ENCODE measurements at regions not wholly inside any gene's neighbourhood (a gene's known extent, or its start where the extent isn't known, plus 50 kb on each side); places are given as distances from the start of the nearest gene placed in this dataset.

- no peak for DNase-seq (ENCODE audit: extremely low read depth, low read depth)
- TF ChIP-seq CTCF (IDR thresholded peaks at IDR 0.05; ENCODE audit: low read depth, low read length, missing control alignments), result no peak
- H3K4me3 ChIP-seq (replicated peaks; ENCODE audit: low read depth, low read length), result no peak overlapping the region
These were observed 347.9 kb upstream of the STAC start for GRCh38 chr3:36032180-36033047.

GRCh38 chr3:36058404-36059030, 321.8 kb upstream of the STAC start:
- no peak for TF ChIP-seq CTCF (IDR thresholded peaks at IDR 0.05; ENCODE audit: low read depth, low read length, missing control alignments)
- no peak overlapping the region for H3K4me3 ChIP-seq (replicated peaks; ENCODE audit: low read depth, low read length)
- DNase-seq (ENCODE audit: extremely low read depth, low read depth), result no peak

GRCh38 chr3:36060950-36061349, 319.4 kb upstream of the STAC start:
- no peak for TF ChIP-seq CTCF (IDR thresholded peaks at IDR 0.05; ENCODE audit: low read depth, low read length, missing control alignments)
- DNase-seq (ENCODE audit: extremely low read depth, low read depth), result no peak
- H3K4me3 ChIP-seq (replicated peaks; ENCODE audit: low read depth, low read length), result no peak overlapping the region

GRCh38 chr3:36063992-36064391, 316.3 kb upstream of the STAC start:
- TF ChIP-seq CTCF (IDR thresholded peaks at IDR 0.05; ENCODE audit: low read depth, low read length, missing control alignments), result no peak
- H3K4me3 ChIP-seq (replicated peaks; ENCODE audit: low read depth, low read length), result no peak overlapping the region
- DNase-seq (ENCODE audit: extremely low read depth, low read depth), result no peak

- no peak overlapping the region for H3K4me3 ChIP-seq (replicated peaks; ENCODE audit: low read depth, low read length)
- DNase-seq (ENCODE audit: extremely low read depth, low read depth), result no peak
- TF ChIP-seq CTCF (IDR thresholded peaks at IDR 0.05; ENCODE audit: low read depth, low read length, missing control alignments), result no peak
These were observed 315.0 kb upstream of the STAC start for GRCh38 chr3:36065321-36065720.

- H3K4me3 ChIP-seq (replicated peaks; ENCODE audit: low read depth, low read length), result no peak overlapping the region
- no peak for TF ChIP-seq CTCF (IDR thresholded peaks at IDR 0.05; ENCODE audit: low read depth, low read length, missing control alignments)
- no peak for DNase-seq (ENCODE audit: extremely low read depth, low read depth)
These were observed 304.8 kb upstream of the STAC start for GRCh38 chr3:36075491-36075890.

Data from HFF-Myc (cell line).